Lower leg skin (tissue), 4 donors: ENCODE measurements at regions not wholly inside any gene's neighbourhood (a gene's known extent, or its start where the extent isn't known, plus 50 kb on each side); places are given as distances from the start of the nearest gene placed in this dataset.

ENCODE experiments used
- DNase-seq, 2 donors: peaks; one replicate each; pipeline ENCODE4 v3.0.0-alpha.2; 2019; ENCODE audit warnings: low spot score in 2 of 2
- H3K4me3 ChIP-seq: fragments of 200-600 bp; sonication (generic); 2 replicates; pipeline ENCODE4 v1.5.1; 2017; ENCODE audit warnings: mild to moderate bottlenecking, low read depth; ENCODE audit not compliant: poor library complexity, severe bottlenecking
- POLR2A ChIP-seq, 2 donors: fragments of 450-650 bp; IDR thresholded peaks; one replicate each; pipeline ENCODE4 v1.6.1; 2016 to 2017; ENCODE audit warnings: antibody characterized with exemption in 2 of 2, mild to moderate bottlenecking in 1 of 2, moderate library complexity in 1 of 2
- WGBS, 2 donors: methylation state at CpG; one replicate each; pipeline ENCODE4 v1.1.5; 2018; 5-methylcytosine and 5-hydroxymethylcytosine counted together
- intact Hi-C: fragments of 100-400 bp; cut with DNase I; formaldehyde crosslinking; loops from one replicate; pipeline ENCODE4 v1.15.0; 2023; ENCODE audit warnings: low total_unique reads
- TF ChIP-seq, protein P1 (sequence below), 3 donors: fragments of 450-650 bp; IDR thresholded peaks; one replicate each; pipeline ENCODE4 v1.5.1; 2016; ENCODE audit warnings: antibody characterized with exemption in 3 of 3, mild to moderate bottlenecking in 3 of 3, moderate library complexity in 2 of 3

- WGBS, 2 donors, result 88 to 94% methylated on average over 3 of the region's 3 CpGs
- no peak for DNase-seq
Measured at GRCh38 chr2:34646901-34647300, 1047.8 kb upstream of the FAM98A start.

DNA sequence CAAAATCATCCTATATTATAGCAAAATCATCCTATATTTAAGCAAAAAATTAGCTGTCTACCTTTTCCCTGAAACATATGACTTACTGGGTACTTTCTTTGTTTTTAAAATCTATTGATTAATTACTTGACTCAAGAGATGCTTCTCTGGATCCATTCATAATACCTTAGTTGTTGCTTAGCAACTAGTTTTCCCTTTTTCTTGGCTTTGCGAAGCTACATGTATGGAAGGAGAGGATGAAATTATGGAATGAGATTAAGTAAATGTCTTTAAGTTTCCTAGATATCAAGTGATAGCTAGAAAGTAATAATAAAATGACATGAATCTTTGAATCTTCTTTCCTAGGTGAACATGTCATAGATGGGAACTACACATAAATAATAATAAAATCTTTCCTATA is 1033.2 kb upstream of the FAM98A start:
- H3K4me3 ChIP-seq, result no peak overlapping the region
- intact Hi-C loops, result no loop called here
- DNase-seq, result no peak
- 87 to 100% methylated on average over 1 of the region's 1 CpG for WGBS, 2 donors
- no peak for TF ChIP-seq POLR2A (IDR thresholded peaks at IDR 0.05)
- TF ChIP-seq, protein P1, sequence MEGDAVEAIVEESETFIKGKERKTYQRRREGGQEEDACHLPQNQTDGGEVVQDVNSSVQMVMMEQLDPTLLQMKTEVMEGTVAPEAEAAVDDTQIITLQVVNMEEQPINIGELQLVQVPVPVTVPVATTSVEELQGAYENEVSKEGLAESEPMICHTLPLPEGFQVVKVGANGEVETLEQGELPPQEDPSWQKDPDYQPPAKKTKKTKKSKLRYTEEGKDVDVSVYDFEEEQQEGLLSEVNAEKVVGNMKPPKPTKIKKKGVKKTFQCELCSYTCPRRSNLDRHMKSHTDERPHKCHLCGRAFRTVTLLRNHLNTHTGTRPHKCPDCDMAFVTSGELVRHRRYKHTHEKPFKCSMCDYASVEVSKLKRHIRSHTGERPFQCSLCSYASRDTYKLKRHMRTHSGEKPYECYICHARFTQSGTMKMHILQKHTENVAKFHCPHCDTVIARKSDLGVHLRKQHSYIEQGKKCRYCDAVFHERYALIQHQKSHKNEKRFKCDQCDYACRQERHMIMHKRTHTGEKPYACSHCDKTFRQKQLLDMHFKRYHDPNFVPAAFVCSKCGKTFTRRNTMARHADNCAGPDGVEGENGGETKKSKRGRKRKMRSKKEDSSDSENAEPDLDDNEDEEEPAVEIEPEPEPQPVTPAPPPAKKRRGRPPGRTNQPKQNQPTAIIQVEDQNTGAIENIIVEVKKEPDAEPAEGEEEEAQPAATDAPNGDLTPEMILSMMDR (IDR thresholded peaks at IDR 0.05), result no peak

More at GRCh38 chr2:34646901-34647300, 1047.8 kb upstream of the FAM98A start:
- no peak overlapping the region for H3K4me3 ChIP-seq
- no peak for TF ChIP-seq POLR2A (IDR thresholded peaks at IDR 0.05)
- TF ChIP-seq, protein P1 (IDR thresholded peaks at IDR 0.05), result no peak
- intact Hi-C loops, result no loop called here

DNA sequence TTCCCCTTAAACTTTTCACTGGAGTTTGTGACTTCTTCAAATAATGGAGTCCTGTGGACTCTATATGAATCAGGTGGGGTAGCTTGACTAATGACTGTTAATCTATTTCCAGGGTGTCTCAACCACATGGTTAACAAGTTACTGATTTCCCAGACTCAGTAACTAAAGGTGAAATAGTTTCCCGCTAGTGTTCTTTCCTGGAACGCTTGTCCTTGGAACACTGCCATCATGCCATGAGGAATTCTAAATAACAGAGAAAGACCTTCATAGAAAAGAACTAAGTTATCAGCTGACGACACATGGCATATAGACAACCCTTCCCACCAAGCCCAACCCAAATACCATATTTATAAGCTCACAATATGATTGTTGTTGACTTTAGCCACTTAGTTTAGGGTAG is 1027.9 kb upstream of the FAM98A start:
- DNase-seq, result no peak
- TF ChIP-seq, protein P1 (IDR thresholded peaks at IDR 0.05), result no peak
- TF ChIP-seq POLR2A (IDR thresholded peaks at IDR 0.05), result no peak
- 59 to 60% methylated on average over 3 of the region's 3 CpGs for WGBS, 2 donors
- no peak overlapping the region for H3K4me3 ChIP-seq
- intact Hi-C loops, result no loop called here

GRCh38 chr2:34604164-34604563 is 1005.1 kb upstream of the FAM98A start:
- TF ChIP-seq POLR2A (IDR thresholded peaks at IDR 0.05), result no peak
- TF ChIP-seq, protein P1 (IDR thresholded peaks at IDR 0.05), result no peak
- WGBS, 2 donors, result 88 to 89% methylated on average over 4 of the region's 4 CpGs
- intact Hi-C loops, result no loop called here
- no peak overlapping the region for H3K4me3 ChIP-seq
- no peak for DNase-seq

DNA sequence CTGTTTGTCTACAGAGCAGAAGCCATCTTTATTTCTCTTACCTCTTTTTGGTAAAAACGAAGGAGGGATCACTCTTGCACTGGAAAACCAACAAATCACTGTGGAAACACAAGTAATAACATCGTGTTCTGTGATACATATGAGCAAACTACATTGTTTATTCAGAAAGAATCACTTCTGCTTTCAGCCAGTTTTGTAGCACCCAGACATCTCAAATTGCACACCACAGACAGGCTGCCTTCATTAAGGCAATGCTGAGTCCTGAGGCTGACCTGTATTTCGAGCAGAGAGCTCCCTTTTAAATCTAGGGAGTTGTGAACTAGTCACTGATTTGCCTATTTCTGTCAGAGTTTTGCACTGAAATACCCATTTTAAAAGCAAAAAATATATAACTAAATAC is 1003.2 kb upstream of the FAM98A start:
- intact Hi-C loops, result no loop called here
- TF ChIP-seq, protein P1 (IDR thresholded peaks at IDR 0.05), result no peak
- no peak for TF ChIP-seq POLR2A (IDR thresholded peaks at IDR 0.05)

DNA sequence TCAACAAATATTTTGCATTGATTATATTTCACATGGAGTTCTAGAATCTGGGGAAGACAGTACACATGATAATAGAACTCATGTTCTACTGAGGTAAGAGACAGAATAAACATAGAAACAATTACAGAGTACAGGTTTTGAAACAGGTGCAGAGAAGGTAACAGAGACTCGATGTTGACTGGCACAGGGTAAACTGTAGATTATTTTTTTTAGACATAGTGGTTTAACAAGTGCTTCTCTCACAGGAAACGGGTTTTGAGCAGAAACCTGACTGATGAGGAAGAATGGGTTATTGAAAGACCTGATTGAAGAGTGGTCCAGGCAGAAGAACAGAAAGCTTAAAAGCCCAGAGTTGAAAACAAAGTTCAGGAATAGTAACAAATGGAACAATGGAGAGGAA is 1002.5 kb upstream of the FAM98A start:
- H3K4me3 ChIP-seq, result no peak overlapping the region
- 62% methylated on average over 2 of the region's 2 CpGs for WGBS, 2 donors
- intact Hi-C loops, result no loop called here
- no peak for DNase-seq
- TF ChIP-seq POLR2A (IDR thresholded peaks at IDR 0.05), result no peak
- TF ChIP-seq, protein P1 (IDR thresholded peaks at IDR 0.05), result no peak

More for the DNA sequence above, 1003.2 kb upstream of the FAM98A start:
- no peak for DNase-seq
- no peak overlapping the region for H3K4me3 ChIP-seq
- 65 to 66% methylated on average over 3 of the region's 3 CpGs for WGBS, 2 donors
